Putamen (tissue), 1 donor: ENCODE measurements at regions not wholly inside any gene's neighbourhood (a gene's known extent, or its start where the extent isn't known, plus 50 kb on each side); places are given as distances from the start of the nearest gene placed in this dataset.
"Not testable (repeated sequence)": the region's sequence is repeated elsewhere in the genome, so short reads cannot be mapped to it uniquely, and the experiment has no call there.

Experiments used
- DNase-seq: peaks from one replicate; pipeline ENCODE4 v3.0.0-alpha.2; 2016; ENCODE audit warnings: low spot score

- no peak for DNase-seq
Measured at GRCh38 chrX:34404386-34405070, 252.6 kb downstream of the TMEM47 start.

- no peak for DNase-seq
Measured at GRCh38 chrX:34401411-34401810, 255.7 kb downstream of the TMEM47 start.

GRCh38 chrX:34382416-34382815 is 250.3 kb upstream of the FAM47A start:
- DNase-seq, result no peak

GRCh38 chrX:34381241-34381640 is 249.1 kb upstream of the FAM47A start:
- DNase-seq, result no peak

- DNase-seq, result no peak
Measured at GRCh38 chrX:34379891-34380290, 247.8 kb upstream of the FAM47A start.

GRCh38 chrX:34377645-34378044 is 245.5 kb upstream of the FAM47A start:
- no peak for DNase-seq

GRCh38 chrX:34371754-34372153 is 239.6 kb upstream of the FAM47A start:
- no peak for DNase-seq

GRCh38 chrX:34365471-34365870 is 233.4 kb upstream of the FAM47A start:
- no peak for DNase-seq

GRCh38 chrX:34350561-34351335 is 218.6 kb upstream of the FAM47A start:
- DNase-seq, result no peak

- DNase-seq, result no peak
Measured at GRCh38 chrX:34343001-34343400, 210.9 kb upstream of the FAM47A start.

- DNase-seq, result no peak
Measured at GRCh38 chrX:34341814-34342213, 209.7 kb upstream of the FAM47A start.

- no peak for DNase-seq
Measured at GRCh38 chrX:34341258-34341657, 209.1 kb upstream of the FAM47A start.

- no peak for DNase-seq
Measured at GRCh38 chrX:34338046-34338445, 205.9 kb upstream of the FAM47A start.

- DNase-seq, result not testable (repeated sequence)
Measured at GRCh38 chrX:34335376-34335775, 203.3 kb upstream of the FAM47A start.

GRCh38 chrX:34332334-34332733 is 200.2 kb upstream of the FAM47A start:
- no peak for DNase-seq

- DNase-seq, result no peak
Measured at GRCh38 chrX:34325460-34325859, 193.3 kb upstream of the FAM47A start.

GRCh38 chrX:34320424-34320823 is 188.3 kb upstream of the FAM47A start:
- DNase-seq, result not testable (repeated sequence)

GRCh38 chrX:34300871-34301270 is 168.8 kb upstream of the FAM47A start:
- peak; percentile 6 for DNase-seq

- no peak for DNase-seq
Measured at GRCh38 chrX:34299451-34299967, 167.4 kb upstream of the FAM47A start.

GRCh38 chrX:34294665-34295064 is 162.6 kb upstream of the FAM47A start:
- no peak for DNase-seq

- DNase-seq, result no peak
Measured at GRCh38 chrX:34288782-34289181, 156.7 kb upstream of the FAM47A start.

GRCh38 chrX:34279866-34280560 is 147.9 kb upstream of the FAM47A start:
- DNase-seq, result no peak

- no peak for DNase-seq
Measured at GRCh38 chrX:34275699-34276098, 143.6 kb upstream of the FAM47A start.
